GM12878 (cell line): ENCODE measurements at regions not wholly inside any gene's neighbourhood (a gene's known extent, or its start where the extent isn't known, plus 50 kb on each side); places are given as distances from the start of the nearest gene placed in this dataset.

ENCODE experiments used
- ATAC-seq: fragments of 200-7000 bp; cut with Tn5 transposase; 3 replicates; pipeline ENCODE4 v1.9.1; 2020; ENCODE audit warnings: mild to moderate bottlenecking, moderate library complexity
- BruUV-seq: library from RNA; stranded (reverse); fragments of 400-500 nt; replicated peaks from 2 replicates; lab custom pipeline; 2021; lab: Mats Ljungman, UMichigan
- CTCF ChIA-PET: fragments of 300-600 bp; sonication (Branson Sonifier 250); formaldehyde crosslinking; extraction: SDS; loops from one replicate; lab custom pipeline; 2021; ENCODE audit warnings: inconsistent platforms; lab: Yijun Ruan, JAX
- POLR2A ChIA-PET: fragments of 350-600 bp; formaldehyde crosslinking; extraction: SDS; loops from one replicate; lab custom pipeline; 2021; ENCODE audit warnings: inconsistent platforms; lab: Charles Lee
- RAD21 ChIA-PET: fragments of 300-600 bp; sonication (Branson Sonifier 250); formaldehyde crosslinking; loops from one replicate; lab custom pipeline; 2023; ENCODE audit warnings: antibody characterized with exemption; ENCODE audit not compliant: unreplicated experiment; lab: Charles Lee
- SMC1A ChIA-PET: fragments of 300-600 bp; sonication (Branson Sonifier 250); formaldehyde crosslinking; loops from one replicate; lab custom pipeline; 2023; ENCODE audit not compliant: unreplicated experiment, uncharacterized antibody; lab: Charles Lee
- DNase-seq: peaks from one replicate; pipeline ENCODE4 v3.0.0-alpha.2; 2011; ENCODE audit warnings: low read depth, low spot score
- FAIRE-seq: peaks from 3 replicates; lab custom pipeline; 2011; peaks lifted over from hg19 to GRCh38; lab: Jason Lieb, UNC
- H2AFZ ChIP-seq: 2 replicates; pipeline ENCODE4 v1.6.0; 2011; ENCODE audit warnings: low read depth, low read length, control low read depth; ENCODE audit not compliant: control insufficient read depth
- H3K27ac ChIP-seq: 2 replicates; pipeline ENCODE4 v1.5.1; 2011; ENCODE audit warnings: control low read depth; ENCODE audit not compliant: control insufficient read depth, insufficient read depth
- H3K27me3 ChIP-seq, 2 experiments: replicated peaks in 1 of 2; 2 replicates each; pipeline versions ENCODE4 v1.6.0 to v1.6.1; 2011; ENCODE audit warnings: low read length in 1 of 2; ENCODE audit not compliant: control insufficient read depth in 2 of 2, insufficient read depth in 2 of 2
- H3K36me3 ChIP-seq, 2 experiments: 2 replicates each; pipeline ENCODE4 v1.5.1; 2011; ENCODE audit warnings: low read length in 1 of 2; ENCODE audit not compliant: control insufficient read depth in 2 of 2, insufficient read depth in 2 of 2
- H3K4me1 ChIP-seq: 2 replicates; pipeline ENCODE4 v1.6.1; 2011; ENCODE audit warnings: mild to moderate bottlenecking, low read length, moderate library complexity, mixed read lengths; ENCODE audit not compliant: control insufficient read depth, insufficient read depth
- H3K4me2 ChIP-seq: 2 replicates; pipeline ENCODE4 v1.6.0; 2011; ENCODE audit warnings: control low read depth; ENCODE audit not compliant: control insufficient read depth, insufficient read depth
- H3K4me3 ChIP-seq: fragments of 200-600 bp; sonication (generic); 2 replicates; pipeline ENCODE4 v1.5.1; 2016
- H3K79me2 ChIP-seq: 2 replicates; pipeline ENCODE4 v1.6.0; 2011; ENCODE audit warnings: low read length; ENCODE audit not compliant: control insufficient read depth, insufficient read depth
- H3K9ac ChIP-seq: 2 replicates; pipeline ENCODE4 v1.8.0; 2011; ENCODE audit warnings: low read length, control low read depth, mixed read lengths; ENCODE audit not compliant: control insufficient read depth, insufficient read depth
- H3K9me3 ChIP-seq: replicated peaks from 3 replicates; pipeline ENCODE4 v1.5.1; 2011; ENCODE audit warnings: mild to moderate bottlenecking, low read length; ENCODE audit not compliant: control insufficient read depth, insufficient read depth
- H4K20me1 ChIP-seq: 2 replicates; pipeline ENCODE4 v1.6.0; 2011; ENCODE audit not compliant: control insufficient read depth, insufficient read depth
- CBX5 ChIP-seq: sonication (generic); IDR thresholded peaks from 2 replicates; pipeline ENCODE4 v1.6.1; 2016; ENCODE audit warnings: low read depth, moderate library complexity, mild to moderate bottlenecking, inconsistent platforms
- GABPA ChIP-seq: IDR thresholded peaks from 2 replicates; pipeline ENCODE4 v1.6.1; 2014; ENCODE audit warnings: antibody characterized with exemption, low read depth, mild to moderate bottlenecking, inconsistent platforms
- JUNB ChIP-seq: IDR thresholded peaks from 2 replicates; pipeline ENCODE4 v1.6.1; 2016; ENCODE audit warnings: antibody characterized with exemption, mild to moderate bottlenecking
- NR2C2 ChIP-seq: IDR thresholded peaks from 2 replicates; pipeline ENCODE4 v1.6.1; 2011; ENCODE audit warnings: borderline replicate concordance, low read depth; ENCODE audit not compliant: control insufficient read depth, insufficient read length
- POU2F2 ChIP-seq: IDR thresholded peaks from 3 replicates; pipeline ENCODE4 v1.6.1; 2011; ENCODE audit warnings: low read depth, mild to moderate bottlenecking, low read length, borderline replicate concordance
- WGBS: methylation state at CpG from one replicate; pipeline ENCODE4 v1.1.6; 2016; ENCODE audit warnings: low lambda C conversion rate; ENCODE audit not compliant: insufficient replicate concordance, insufficient coverage; ENCODE audit errors: missing lambda C conversion rate; 5-methylcytosine and 5-hydroxymethylcytosine counted together
- in situ Hi-C: fragments of 300-500 bp; cut with MboI; formaldehyde crosslinking; loops from 9 replicates; pipeline ENCODE4 v1.14.3; 2018; ENCODE audit warnings: mixed read lengths
- intact Hi-C: fragments of 100-400 bp; cut with micrococcal nuclease; formaldehyde crosslinking; loops from one replicate; pipeline ENCODE4 v1.14.2; 2022; ENCODE audit not compliant: unreplicated experiment

DNA sequence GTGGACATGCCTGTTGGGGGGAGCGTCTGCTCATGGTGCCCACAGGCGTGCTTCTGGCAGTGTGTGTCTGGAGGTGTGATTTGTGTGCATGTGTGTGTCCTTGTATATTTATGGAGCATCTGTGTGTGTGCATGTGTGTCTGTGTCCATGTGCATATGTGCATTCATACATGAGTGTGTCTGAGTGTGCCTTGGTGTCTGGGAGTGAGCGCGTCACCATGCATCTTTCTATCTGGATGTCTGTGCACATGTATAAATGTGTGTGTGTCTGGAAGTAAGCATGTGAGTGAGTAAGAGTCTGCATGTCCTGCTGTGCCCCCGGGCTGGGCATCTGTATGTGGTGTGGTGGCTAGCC is 58.1 kb upstream of the PRR23E start:
- 69% methylated on average over 5 of the region's 5 CpGs for WGBS
- no TSS peak for BruUV-seq
- DNase-seq (no peak), ATAC-seq (no peak), FAIRE-seq (no peak)
- in situ Hi-C loops (no loop called here), intact Hi-C loops (no loop called here)
- Histone ChIP-seq H2AFZ (no peak overlapping the region), H3K27ac (no peak overlapping the region), H3K36me3 (no peaks in the 10 kb centered on the region), H3K9ac (no peak overlapping the region), H3K4me2 (no peak overlapping the region), H4K20me1 (no peaks in the 10 kb centered on the region), H3K27me3 (peaks cover 0 to 4% of the 10 kb centered on the region in 2 experiments; a peak in 2 of 4 replicates), H3K79me2 (no peaks in the 10 kb centered on the region), H3K4me3 (no peak overlapping the region), H3K4me1 (no peaks in the 10 kb centered on the region), H3K9me3 (no peaks in the 10 kb centered on the region)
- SMC1A ChIA-PET: no interaction called here
- RAD21 ChIA-PET: no interaction called here
- CTCF ChIA-PET: no interaction called here
- no peak for TF ChIP-seq GABPA
- TF ChIP-seq POU2F2: no peak
- POLR2A ChIA-PET: no interaction called here

- Histone ChIP-seq H3K9me3 (no peaks in the 10 kb centered on the region), H3K4me3 (no peak overlapping the region), H3K79me2 (no peaks in the 10 kb centered on the region), H4K20me1 (no peaks in the 10 kb centered on the region), H3K9ac (no peak overlapping the region), H3K27ac (no peak overlapping the region), H3K4me2 (no peak overlapping the region), H2AFZ (no peak overlapping the region), H3K36me3 (no peaks in the 10 kb centered on the region), H3K27me3 (peaks cover 0 to 4% of the 10 kb centered on the region in 2 experiments; a peak in 2 of 4 replicates), H3K4me1 (no peaks in the 10 kb centered on the region)
- intact Hi-C loops (no loop called here), in situ Hi-C loops (no loop called here)
- TF ChIP-seq NR2C2 (no peak), CBX5 (no peak), JUNB (no peak)
- ATAC-seq (no peak), FAIRE-seq (no peak), DNase-seq (no peak)
- POLR2A ChIA-PET: no interaction called here
- CTCF ChIA-PET: no interaction called here
- BruUV-seq: no TSS peak
- WGBS: 29% methylated on average over 49 of the region's 58 CpGs
- RAD21 ChIA-PET: no interaction called here
- SMC1A ChIA-PET: no interaction called here
These were observed 57.5 kb upstream of the PRR23E start for GRCh38 chr3:127135241-127136023.
